Left lung (tissue), 4 donors: ENCODE measurements at regions not wholly inside any gene's neighbourhood (a gene's known extent, or its start where the extent isn't known, plus 50 kb on each side); places are given as distances from the start of the nearest gene placed in this dataset.

Source experiments
- ATAC-seq: fragments of 200-7000 bp; cut with Tn5 transposase; one replicate; pipeline ENCODE4 v1.9.1; 2020; ENCODE audit warnings: moderate library complexity
- DNase-seq, 4 donors: peaks; one replicate each; pipeline ENCODE4 v3.0.0-alpha.2; 2013 to 2020
- H3K27ac ChIP-seq, 2 donors: fragments of 200-600 bp; sonication (generic) in 1 of 2; one replicate each; pipeline versions ENCODE4 v1.5.0 to v1.8.0; 2020 to 2021
- H3K27me3 ChIP-seq, 2 donors: fragments of 200-600 bp; sonication (generic) in 1 of 2; one replicate each; pipeline versions ENCODE4 v1.5.0 to v1.8.0; 2020 to 2021
- H3K36me3 ChIP-seq, 2 donors: fragments of 200-600 bp; sonication (generic) in 1 of 2; one replicate each; pipeline versions ENCODE4 v1.5.0 to v1.8.0; 2020 to 2021
- H3K4me1 ChIP-seq, 2 donors: fragments of 200-600 bp; one replicate each; pipeline ENCODE4 v1.8.0; 2021
- H3K4me3 ChIP-seq, 2 donors: fragments of 200-600 bp; sonication (generic) in 1 of 2; one replicate each; pipeline versions ENCODE4 v1.5.0 to v1.8.0; 2020 to 2021; ENCODE audit warnings: mild to moderate bottlenecking in 1 of 2
- H3K9me3 ChIP-seq, 2 donors: fragments of 200-600 bp; sonication (generic) in 1 of 2; one replicate each; pipeline versions ENCODE4 v1.5.0 to v1.8.0; 2020 to 2021
- intact Hi-C, 2 donors: fragments of 100-400 bp; cut with DNase I; formaldehyde crosslinking; loops; one replicate each; pipeline versions ENCODE4 v1.11.2 to v1.14.2; 2022
- TF ChIP-seq, protein P1 (sequence below), 2 donors: fragments of 200-600 bp; sonication (generic) in 1 of 2; IDR thresholded peaks; one replicate each; pipeline versions ENCODE4 v1.5.0 to v1.8.0; 2021; ENCODE audit warnings: antibody characterized with exemption in 2 of 2
- donor health status: DM: no; HTN: yes; CAD: no.
- donor health status: DM: no; HTN: no; CAD: no.

DNA sequence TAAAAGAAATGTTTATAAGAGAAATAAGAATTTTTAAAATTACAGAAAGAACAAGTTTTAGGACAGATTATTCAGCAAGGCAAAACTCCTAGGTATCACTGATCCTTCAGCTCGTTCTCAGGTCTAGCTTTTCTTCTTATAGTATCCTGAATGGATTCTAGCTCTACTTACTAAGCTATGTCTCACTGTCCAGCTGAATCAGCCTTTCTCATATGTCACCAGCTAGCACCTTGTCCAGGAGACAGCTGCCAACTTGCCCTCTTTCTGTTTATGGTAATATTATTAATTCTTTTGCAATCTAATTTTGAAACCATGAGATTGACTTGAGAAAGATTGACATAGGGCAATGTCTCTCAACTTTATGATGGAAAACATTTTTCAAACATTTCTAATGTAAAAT, 159.9 kb downstream of the LYPLAL1 start:
- Histone ChIP-seq H3K27ac (no peak overlapping the region), H3K4me1 (no peaks in the 10 kb centered on the region), H3K9me3 (no peaks in the 10 kb centered on the region), H3K27me3 (no peaks in the 10 kb centered on the region), H3K4me3 (no peak overlapping the region), H3K36me3 (no peaks in the 10 kb centered on the region)
- intact Hi-C loops, result no loop called here
- TF ChIP-seq, protein P1, sequence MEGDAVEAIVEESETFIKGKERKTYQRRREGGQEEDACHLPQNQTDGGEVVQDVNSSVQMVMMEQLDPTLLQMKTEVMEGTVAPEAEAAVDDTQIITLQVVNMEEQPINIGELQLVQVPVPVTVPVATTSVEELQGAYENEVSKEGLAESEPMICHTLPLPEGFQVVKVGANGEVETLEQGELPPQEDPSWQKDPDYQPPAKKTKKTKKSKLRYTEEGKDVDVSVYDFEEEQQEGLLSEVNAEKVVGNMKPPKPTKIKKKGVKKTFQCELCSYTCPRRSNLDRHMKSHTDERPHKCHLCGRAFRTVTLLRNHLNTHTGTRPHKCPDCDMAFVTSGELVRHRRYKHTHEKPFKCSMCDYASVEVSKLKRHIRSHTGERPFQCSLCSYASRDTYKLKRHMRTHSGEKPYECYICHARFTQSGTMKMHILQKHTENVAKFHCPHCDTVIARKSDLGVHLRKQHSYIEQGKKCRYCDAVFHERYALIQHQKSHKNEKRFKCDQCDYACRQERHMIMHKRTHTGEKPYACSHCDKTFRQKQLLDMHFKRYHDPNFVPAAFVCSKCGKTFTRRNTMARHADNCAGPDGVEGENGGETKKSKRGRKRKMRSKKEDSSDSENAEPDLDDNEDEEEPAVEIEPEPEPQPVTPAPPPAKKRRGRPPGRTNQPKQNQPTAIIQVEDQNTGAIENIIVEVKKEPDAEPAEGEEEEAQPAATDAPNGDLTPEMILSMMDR (IDR thresholded peaks at IDR 0.05), result no peak
- ATAC-seq, result no peak
- DNase-seq, result no peak

DNA sequence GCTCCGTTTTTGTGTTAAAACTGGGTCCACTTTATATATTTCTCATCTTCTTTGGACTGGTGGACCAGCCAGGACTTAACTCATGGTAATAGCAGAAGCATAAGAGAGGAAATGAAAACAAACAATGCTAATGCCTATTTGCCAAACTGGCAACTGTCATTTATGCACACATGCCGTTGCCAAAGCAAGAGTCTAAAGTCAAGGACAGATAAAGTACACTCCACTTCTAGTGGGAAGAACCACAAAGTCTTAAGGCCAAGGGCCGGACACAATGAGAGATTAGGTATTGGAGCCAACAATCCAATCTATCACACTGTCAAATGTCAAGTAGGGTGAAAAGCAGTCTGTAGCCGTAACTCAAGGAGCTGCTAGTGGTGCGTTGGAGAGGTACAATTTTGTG, 157.7 kb downstream of the LYPLAL1 start:
- no peak for DNase-seq
- Histone ChIP-seq H3K4me1 (no peaks in the 10 kb centered on the region), H3K27me3 (no peaks in the 10 kb centered on the region), H3K9me3 (no peaks in the 10 kb centered on the region), H3K4me3 (no peak overlapping the region), H3K36me3 (no peaks in the 10 kb centered on the region), H3K27ac (no peak overlapping the region)
- intact Hi-C loops, result no loop called here
- TF ChIP-seq, protein P1 (IDR thresholded peaks at IDR 0.05), result no peak
- peak; percentile 87 for ATAC-seq

DNA sequence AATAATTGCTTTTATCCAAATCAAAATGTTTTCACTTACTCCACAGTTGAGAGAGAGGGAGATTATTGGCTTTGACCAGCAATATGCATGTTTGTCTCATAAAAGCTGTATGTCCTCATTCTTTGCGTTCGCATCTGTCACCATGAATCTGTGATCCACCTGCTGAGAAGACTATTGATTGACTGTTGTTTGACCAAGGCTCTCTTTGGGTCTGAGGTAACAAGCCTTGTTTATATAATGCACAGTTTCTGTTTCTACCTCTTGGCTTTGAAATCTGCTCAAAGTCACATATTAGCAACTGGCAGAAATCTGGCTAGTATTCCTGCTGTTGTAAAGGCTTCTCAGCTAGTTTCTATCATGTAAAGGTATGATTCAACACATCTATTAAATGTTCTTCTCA, 157.0 kb downstream of the LYPLAL1 start:
- ATAC-seq (no peak), DNase-seq (no peak)
- H3K4me3 ChIP-seq, result no peak overlapping the region
- no peaks in the 10 kb centered on the region for H3K27me3 ChIP-seq
- no peak overlapping the region for H3K27ac ChIP-seq
- no peaks in the 10 kb centered on the region for H3K9me3 ChIP-seq
- H3K36me3 ChIP-seq, result no peaks in the 10 kb centered on the region
- intact Hi-C loops, result no loop called here
- TF ChIP-seq, protein P1 (IDR thresholded peaks at IDR 0.05), result no peak
- no peaks in the 10 kb centered on the region for H3K4me1 ChIP-seq

DNA sequence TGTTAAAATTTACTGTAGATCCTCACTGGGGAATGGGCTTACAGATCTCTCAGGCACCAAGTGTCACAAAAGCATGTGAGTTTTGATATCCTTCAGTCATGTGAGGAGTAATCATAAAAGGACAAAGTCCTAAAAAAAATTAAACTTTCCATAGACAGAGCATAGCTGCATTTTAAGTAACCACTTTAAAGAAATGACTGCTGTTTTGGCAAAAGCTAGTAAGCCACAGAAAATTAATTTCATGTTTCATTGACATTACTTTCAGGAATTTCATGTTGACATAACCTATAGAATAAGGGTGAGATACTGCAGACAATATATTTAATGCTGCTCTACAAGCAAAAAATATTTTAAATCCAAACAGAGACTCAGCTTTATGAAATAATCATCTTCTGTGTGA, 156.3 kb downstream of the LYPLAL1 start:
- Histone ChIP-seq H3K9me3 (no peaks in the 10 kb centered on the region), H3K4me3 (no peak overlapping the region), H3K27ac (no peak overlapping the region), H3K4me1 (peaks cover 0 to 3% of the 10 kb centered on the region in 2 donors), H3K27me3 (no peaks in the 10 kb centered on the region), H3K36me3 (no peaks in the 10 kb centered on the region)
- DNase-seq, result no peak
- intact Hi-C loops, result no loop called here
- TF ChIP-seq, protein P1 (IDR thresholded peaks at IDR 0.05), result no peak
- no peak for ATAC-seq

DNA sequence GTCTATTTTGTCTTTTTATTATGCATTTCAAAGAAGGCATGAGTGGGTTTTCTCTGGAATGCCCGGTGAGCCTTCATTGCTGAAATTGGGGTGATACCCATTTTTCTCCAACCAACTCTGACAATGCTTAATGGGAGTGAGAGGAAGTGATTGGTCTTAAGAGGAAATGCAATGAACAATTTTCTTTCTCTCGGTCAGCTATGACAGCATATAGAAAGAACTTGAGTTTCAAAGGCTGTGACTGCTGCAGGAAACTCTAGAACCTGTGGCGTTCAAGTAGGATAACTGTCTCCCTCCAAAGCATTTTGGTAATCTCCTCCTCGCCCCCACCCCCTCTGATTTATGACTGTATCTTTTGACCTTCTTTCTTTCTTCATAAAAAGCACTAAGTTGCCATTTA, 155.9 kb downstream of the LYPLAL1 start:
- Histone ChIP-seq H3K9me3 (no peaks in the 10 kb centered on the region), H3K36me3 (no peaks in the 10 kb centered on the region), H3K27me3 (no peaks in the 10 kb centered on the region), H3K4me3 (no peak overlapping the region), H3K4me1 (peaks cover 0 to 4% of the 10 kb centered on the region in 2 donors), H3K27ac (no peak overlapping the region)
- intact Hi-C loops, result no loop called here
- ATAC-seq (no peak), DNase-seq (no peak)
- TF ChIP-seq, protein P1 (IDR thresholded peaks at IDR 0.05), result no peak
